ENCODE measurements at regions not wholly inside any gene's neighbourhood (a gene's known extent, or its start where the extent isn't known, plus 50 kb on each side); places are given as distances from the start of the nearest gene placed in this dataset.

DNA sequence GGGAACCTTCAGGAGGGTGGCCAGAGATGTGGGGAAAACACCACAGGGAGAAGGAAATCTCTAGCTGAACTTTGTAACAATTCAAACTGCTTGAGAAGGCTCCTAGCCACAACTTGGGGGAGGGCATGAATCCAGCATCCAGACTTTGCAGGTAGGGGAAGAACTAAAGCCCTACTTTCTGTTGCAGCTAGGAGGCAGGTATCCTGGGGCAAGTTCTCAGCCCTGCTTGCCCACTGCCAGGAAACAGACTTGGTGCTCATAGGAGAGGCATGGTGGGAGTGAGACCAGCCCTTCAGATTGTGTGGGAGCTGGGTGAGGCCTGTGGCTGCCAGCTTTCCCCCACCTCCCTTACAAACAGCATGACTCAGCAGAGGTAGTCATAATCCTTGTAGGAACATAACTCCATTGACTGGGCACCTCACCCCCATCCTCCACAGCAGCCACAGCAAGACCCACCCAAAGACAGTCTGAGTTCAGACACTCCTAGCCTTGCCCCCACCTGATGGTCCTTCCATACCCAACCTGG lies 209.5 kb upstream of the CPEB2 start:
- peaks cover 10% of the 10 kb centered on the region for H3K9me3 Mint-ChIP-seq
- H3K27me3 Mint-ChIP-seq: peaks cover 1% of the 10 kb centered on the region
- POLR2A ChIA-PET: no interaction called here
- peaks cover 1% of the 10 kb centered on the region for H3K36me3 Mint-ChIP-seq
- ATAC-seq (ENCODE audit: low read depth) (no peak), DNase-seq (no peak)
- no peak overlapping the region for H3K4me3 Mint-ChIP-seq
- no peak overlapping the region for H3K27ac Mint-ChIP-seq
- peaks cover 1% of the 10 kb centered on the region for H3K4me1 Mint-ChIP-seq

DNA sequence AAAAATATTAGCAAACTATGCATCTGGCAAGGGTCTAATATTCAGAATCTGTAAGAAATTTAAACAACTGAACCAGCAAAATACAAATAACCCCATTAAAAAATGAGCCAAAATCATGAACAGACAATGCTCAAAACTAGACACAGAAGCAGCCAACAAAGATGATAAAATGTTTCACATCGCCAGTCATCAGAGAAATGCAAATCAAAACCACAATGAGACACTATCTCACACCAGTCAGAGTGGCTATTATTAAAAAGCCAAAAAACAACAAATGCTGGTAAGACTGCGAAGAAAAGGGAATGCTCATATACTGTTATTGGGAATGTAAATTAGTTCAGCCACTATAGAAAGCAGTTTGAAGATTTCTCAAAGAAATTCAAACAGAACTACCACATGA lies 201.3 kb upstream of the CPEB2 start:
- DNase-seq: no peak
- peaks cover 10% of the 10 kb centered on the region for H3K9me3 Mint-ChIP-seq
- H3K36me3 Mint-ChIP-seq: no peaks in the 10 kb centered on the region
- no peak overlapping the region for H3K4me3 Mint-ChIP-seq
- no peak for ATAC-seq (ENCODE audit: low read depth)
- H3K27ac Mint-ChIP-seq: no peak overlapping the region
- H3K27me3 Mint-ChIP-seq: peaks cover 5% of the 10 kb centered on the region
- H3K4me1 Mint-ChIP-seq: no peaks in the 10 kb centered on the region
- POLR2A ChIA-PET: no interaction called here

DNA sequence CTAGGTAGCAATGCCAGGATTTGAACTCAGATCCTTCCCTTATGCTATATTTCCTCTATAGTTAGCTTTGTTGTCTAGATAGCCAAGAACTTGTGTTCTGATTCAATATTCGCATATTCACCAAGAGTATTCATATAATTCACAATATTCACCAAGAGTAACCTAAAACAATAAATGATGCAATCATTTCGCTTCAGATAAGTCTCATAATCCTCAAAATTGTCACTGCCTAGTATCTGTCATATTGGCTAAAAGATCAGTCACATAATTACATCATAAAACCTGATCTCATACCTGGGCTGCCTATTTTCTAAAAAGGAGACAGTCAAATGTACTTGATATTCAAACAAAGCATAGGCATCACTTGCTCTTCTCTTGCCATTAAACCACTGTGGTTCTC lies 199.7 kb upstream of the CPEB2 start:
- POLR2A ChIA-PET: no interaction called here
- DNase-seq (no peak), ATAC-seq (ENCODE audit: low read depth) (no peak)
- Mint-ChIP-seq H3K9me3 (peaks cover 9% of the 10 kb centered on the region), H3K36me3 (no peaks in the 10 kb centered on the region), H3K27me3 (peaks cover 5% of the 10 kb centered on the region), H3K4me1 (no peaks in the 10 kb centered on the region), H3K4me3 (no peak overlapping the region), H3K27ac (no peak overlapping the region)

DNA sequence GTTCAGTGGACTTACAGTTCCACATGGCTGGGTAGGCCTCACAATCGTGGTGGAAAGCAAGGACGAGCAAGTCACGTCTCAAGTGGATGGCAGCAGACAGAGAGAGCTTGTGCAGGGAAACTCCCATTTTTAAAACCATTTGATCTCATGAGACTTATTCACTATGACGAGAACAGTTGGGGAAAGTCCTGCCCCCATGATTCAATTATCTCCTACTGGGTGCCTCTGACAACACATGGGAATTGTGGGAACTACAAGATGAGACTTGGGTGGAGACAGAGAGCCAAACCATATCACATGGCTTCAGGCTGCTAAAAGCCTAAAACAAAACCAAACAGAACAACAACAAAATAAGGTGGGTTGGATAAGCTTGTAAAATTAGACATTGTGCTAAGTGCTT lies 194.4 kb upstream of the CPEB2 start:
- no peak overlapping the region for H3K4me3 Mint-ChIP-seq
- POLR2A ChIA-PET: no interaction called here

DNA sequence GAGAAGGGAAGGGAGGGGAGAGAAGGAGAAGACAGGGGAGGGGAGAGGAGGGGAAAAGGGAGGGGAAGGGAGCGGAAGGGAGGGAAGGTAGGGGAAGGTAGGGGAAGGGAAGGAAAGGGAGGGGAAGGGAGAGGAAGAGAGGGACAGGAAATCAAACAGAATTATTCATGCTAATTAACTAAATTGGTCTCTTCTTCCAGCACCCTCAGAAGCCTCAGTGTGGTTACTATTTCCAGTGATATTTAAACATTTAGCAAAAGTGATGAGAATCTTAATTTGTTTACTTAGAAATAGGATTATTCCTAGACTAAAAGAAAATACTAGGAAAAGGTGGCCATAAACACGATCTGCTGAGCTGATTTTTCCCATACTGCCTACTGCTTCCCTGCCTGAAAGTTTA lies 193.1 kb upstream of the CPEB2 start:
- Mint-ChIP-seq H3K27ac (no peak overlapping the region), H3K9me3 (peaks cover 6% of the 10 kb centered on the region), H3K36me3 (no peaks in the 10 kb centered on the region), H3K27me3 (peaks cover 6% of the 10 kb centered on the region), H3K4me3 (no peak overlapping the region), H3K4me1 (no peaks in the 10 kb centered on the region)
- ATAC-seq (ENCODE audit: low read depth) (no peak), DNase-seq (no peak)
- POLR2A ChIA-PET: no interaction called here

More for the DNA sequence above, 194.4 kb upstream of the CPEB2 start:
- Mint-ChIP-seq H3K36me3 (no peaks in the 10 kb centered on the region), H3K4me1 (no peaks in the 10 kb centered on the region), H3K27me3 (peaks cover 6% of the 10 kb centered on the region), H3K27ac (no peak overlapping the region), H3K9me3 (peaks cover 6% of the 10 kb centered on the region)
- ATAC-seq (ENCODE audit: low read depth) (no peak), DNase-seq (no peak)

DNA sequence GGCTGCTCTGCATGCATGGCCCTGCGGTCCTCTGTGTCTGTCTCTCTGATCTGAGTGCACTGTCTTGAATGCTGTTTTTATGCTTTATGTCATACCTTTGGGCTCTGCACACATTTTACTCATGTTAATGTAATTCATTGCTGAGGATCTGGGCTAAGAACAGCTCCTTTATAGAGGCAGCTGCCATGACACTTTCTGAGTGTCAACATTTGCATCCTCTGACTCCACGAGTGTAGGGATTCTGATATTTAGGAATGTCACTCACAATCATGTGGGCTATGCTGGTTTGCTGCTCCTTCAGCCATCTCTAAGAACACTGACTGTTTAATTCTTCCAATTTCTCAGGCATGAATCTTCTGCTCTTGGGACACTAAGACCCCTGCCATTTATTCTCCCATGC lies 192.2 kb upstream of the CPEB2 start:
- POLR2A ChIA-PET: no interaction called here
- Mint-ChIP-seq H3K27me3 (peaks cover 4% of the 10 kb centered on the region), H3K36me3 (no peaks in the 10 kb centered on the region), H3K9me3 (peaks cover 6% of the 10 kb centered on the region), H3K4me3 (no peak overlapping the region), H3K27ac (no peak overlapping the region), H3K4me1 (no peaks in the 10 kb centered on the region)
- DNase-seq (no peak), ATAC-seq (ENCODE audit: low read depth) (no peak)

DNA sequence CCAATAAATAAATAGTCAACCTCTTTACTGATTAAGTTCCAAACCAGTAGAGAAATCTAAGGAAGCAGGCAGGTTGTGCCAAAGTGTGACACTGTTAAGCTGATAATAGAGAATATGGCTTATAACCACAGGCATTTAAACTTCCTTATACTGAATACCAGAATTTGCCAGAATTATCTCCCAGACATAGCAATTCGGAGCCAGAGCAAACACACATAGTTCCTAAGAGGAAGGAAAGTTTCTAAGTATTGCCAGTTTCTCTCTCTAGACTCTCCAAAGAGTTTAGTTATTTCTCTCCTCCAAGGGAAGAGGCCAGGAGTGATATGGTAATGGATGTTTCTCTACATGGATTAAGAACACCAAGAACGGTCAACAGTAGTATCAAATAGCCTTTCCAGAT lies 191.7 kb upstream of the CPEB2 start:
- Mint-ChIP-seq H3K27ac (no peak overlapping the region), H3K9me3 (peaks cover 6% of the 10 kb centered on the region), H3K36me3 (no peaks in the 10 kb centered on the region), H3K4me1 (no peaks in the 10 kb centered on the region), H3K27me3 (peaks cover 4% of the 10 kb centered on the region), H3K4me3 (no peak overlapping the region)
- POLR2A ChIA-PET: no interaction called here
- DNase-seq (no peak), ATAC-seq (ENCODE audit: low read depth) (no peak)

DNA sequence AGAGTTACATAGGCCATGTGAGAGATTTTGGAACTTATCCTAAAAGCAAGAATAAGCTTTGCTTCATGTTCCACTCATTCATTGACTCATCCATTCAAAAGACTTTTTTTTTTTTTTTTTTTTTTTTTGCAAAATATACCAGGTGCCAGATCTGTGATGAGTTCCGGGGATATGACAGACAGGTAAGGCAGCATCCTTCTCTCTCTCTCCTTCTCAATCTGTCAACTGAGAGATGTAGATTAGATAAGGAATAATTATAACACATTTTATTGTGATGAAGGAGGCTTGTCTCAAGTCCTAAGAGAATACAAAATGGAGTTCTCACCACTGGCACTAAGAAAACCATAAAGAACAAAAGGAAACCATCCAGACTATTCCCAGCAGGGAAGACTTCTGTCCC lies 190.2 kb upstream of the CPEB2 start:
- Mint-ChIP-seq H3K27me3 (peaks cover 4% of the 10 kb centered on the region), H3K4me3 (no peak overlapping the region), H3K36me3 (no peaks in the 10 kb centered on the region), H3K27ac (no peak overlapping the region), H3K9me3 (peaks cover 6% of the 10 kb centered on the region), H3K4me1 (no peaks in the 10 kb centered on the region)
- DNase-seq: no peak
- POLR2A ChIA-PET: no interaction called here
- ATAC-seq (ENCODE audit: low read depth): no peak

DNA sequence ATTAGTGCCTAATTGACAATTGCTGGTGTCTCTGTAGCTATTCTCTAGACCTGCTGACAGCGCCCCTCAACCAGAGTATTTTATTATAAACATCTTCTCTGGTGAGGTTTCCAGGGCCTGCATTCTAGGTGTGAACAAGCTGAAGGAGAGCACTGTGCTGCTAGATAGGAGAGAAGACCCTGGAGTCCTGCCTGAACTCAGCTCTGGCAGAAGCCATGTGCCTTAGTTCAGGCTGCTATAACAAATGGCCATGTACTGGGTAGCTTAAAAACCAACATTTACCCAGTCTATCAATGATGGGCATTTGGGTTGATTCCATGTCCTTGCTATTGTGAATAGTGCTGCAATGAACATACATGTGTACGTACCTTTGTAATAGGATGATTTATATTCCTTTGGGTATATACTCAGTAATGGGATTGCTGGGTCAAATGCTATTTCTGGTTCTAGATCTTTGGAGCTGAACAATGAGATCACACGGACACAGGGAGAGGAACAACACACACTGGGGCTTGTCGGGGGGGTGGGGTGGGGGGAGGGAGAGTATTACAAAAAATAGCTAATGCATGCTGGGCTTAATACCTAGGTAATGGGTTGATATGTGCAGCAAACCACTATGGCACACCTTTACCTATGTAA lies 185.5 kb upstream of the CPEB2 start:
- ATAC-seq (ENCODE audit: low read depth) (no peak), DNase-seq (no peak)
- no peaks in the 10 kb centered on the region for H3K4me1 Mint-ChIP-seq
- no peak overlapping the region for H3K27ac Mint-ChIP-seq
- no peaks in the 10 kb centered on the region for H3K27me3 Mint-ChIP-seq
- H3K36me3 Mint-ChIP-seq: no peaks in the 10 kb centered on the region
- H3K9me3 Mint-ChIP-seq: peaks cover 2% of the 10 kb centered on the region
- H3K4me3 Mint-ChIP-seq: no peak overlapping the region
- POLR2A ChIA-PET: no interaction called here

DNA sequence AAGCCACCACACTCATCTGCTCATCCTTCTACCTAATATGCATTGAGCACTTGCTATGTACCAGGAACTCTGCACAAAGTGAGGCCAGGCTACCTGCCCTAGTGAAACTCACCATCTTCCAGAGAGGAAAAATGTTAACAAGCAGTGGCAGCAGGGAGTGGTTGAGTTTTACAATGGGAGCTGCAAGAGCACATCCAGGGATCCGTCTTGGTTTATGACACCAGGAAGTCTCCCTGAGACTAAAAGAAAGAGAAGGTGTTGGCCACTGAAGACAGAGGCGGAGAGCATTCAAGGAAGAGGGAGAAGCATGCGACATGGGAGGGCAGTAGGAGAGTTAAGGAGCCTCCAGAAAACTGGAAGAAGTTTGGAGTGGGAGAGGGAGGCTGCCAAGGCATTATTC lies 178.1 kb upstream of the CPEB2 start:
- H3K9me3 Mint-ChIP-seq: no peaks in the 10 kb centered on the region
- POLR2A ChIA-PET: no interaction called here
- H3K27me3 Mint-ChIP-seq: no peaks in the 10 kb centered on the region
- H3K4me1 Mint-ChIP-seq: no peaks in the 10 kb centered on the region
- H3K27ac Mint-ChIP-seq: no peak overlapping the region
- DNase-seq: no peak
- no peak for ATAC-seq (ENCODE audit: low read depth)
- H3K4me3 Mint-ChIP-seq: no peak overlapping the region
- no peaks in the 10 kb centered on the region for H3K36me3 Mint-ChIP-seq

DNA sequence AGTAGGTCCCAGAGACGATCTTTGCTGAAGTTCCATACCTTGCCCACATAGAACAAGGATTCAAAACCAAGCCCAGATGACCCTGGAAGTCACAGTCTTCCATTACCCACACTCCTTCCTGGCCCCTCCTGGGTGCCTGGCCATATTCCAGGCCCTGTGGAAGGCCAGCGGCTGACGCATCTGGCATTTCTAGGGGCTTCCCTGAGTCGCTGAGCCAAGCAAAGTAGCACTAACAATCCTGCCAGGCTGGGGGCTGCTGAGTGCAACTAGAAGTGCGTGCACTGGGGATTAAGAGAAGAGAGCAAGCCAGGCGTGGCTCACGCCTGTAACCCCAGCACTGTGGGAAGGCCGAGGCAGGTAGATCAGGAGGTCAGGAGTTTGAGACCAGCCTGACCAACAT lies 175.2 kb upstream of the CPEB2 start:
- no peaks in the 10 kb centered on the region for H3K9me3 Mint-ChIP-seq

DNA sequence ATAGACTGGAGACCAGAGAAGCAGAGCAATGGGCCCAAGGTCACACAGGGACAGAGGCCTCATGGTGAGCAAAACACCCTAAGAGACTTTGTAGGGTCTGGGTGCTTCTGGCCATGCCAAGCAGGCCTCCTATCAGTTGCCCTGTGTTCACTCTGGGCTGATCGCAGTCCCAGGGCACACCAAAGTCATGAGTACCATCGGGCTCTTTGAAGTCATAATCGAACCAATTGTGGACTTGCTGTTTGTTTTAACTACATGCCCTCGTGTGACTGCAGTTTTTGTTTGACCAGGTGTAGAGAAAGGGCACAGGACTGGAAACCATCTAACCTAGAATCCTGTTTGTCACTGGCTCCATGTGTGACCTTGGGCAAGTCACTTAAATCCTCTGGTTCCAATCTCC lies 172.5 kb upstream of the CPEB2 start:
- POLR2A ChIA-PET: no interaction called here
- ATAC-seq (ENCODE audit: low read depth) (no peak), DNase-seq (no peak)
- no peaks in the 10 kb centered on the region for H3K4me1 Mint-ChIP-seq
- H3K36me3 Mint-ChIP-seq: no peaks in the 10 kb centered on the region
- no peaks in the 10 kb centered on the region for H3K9me3 Mint-ChIP-seq
- no peak overlapping the region for H3K27ac Mint-ChIP-seq
- no peaks in the 10 kb centered on the region for H3K27me3 Mint-ChIP-seq
- no peak overlapping the region for H3K4me3 Mint-ChIP-seq

More for the DNA sequence above, 175.2 kb upstream of the CPEB2 start:
- POLR2A ChIA-PET: no interaction called here
- ATAC-seq (ENCODE audit: low read depth) (no peak), DNase-seq (no peak)
- no peaks in the 10 kb centered on the region for H3K27me3 Mint-ChIP-seq
- H3K4me1 Mint-ChIP-seq: no peaks in the 10 kb centered on the region
- H3K36me3 Mint-ChIP-seq: no peaks in the 10 kb centered on the region
- H3K4me3 Mint-ChIP-seq: no peak overlapping the region
- no peak overlapping the region for H3K27ac Mint-ChIP-seq

DNA sequence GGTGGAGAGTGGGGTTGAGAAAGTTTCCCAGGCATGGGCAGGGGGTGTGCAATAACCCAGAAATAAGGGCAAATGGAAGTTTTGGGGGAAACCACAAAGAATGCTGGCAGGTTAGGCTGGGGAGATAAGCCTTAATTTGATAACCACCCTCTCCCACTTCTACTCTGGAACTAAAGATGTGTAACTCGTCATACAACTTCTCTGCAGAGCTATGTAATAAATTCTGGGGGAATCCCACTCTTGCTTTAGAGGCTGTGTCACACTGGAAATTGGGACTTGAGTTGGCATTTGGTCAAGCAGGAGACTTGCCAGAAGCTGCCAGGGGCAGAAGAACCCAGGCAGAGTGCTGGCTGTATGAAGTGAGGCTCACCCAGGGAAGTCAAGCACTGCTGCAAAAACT lies 170.9 kb upstream of the CPEB2 start:
- POLR2A ChIA-PET: no interaction called here
- Mint-ChIP-seq H3K36me3 (no peaks in the 10 kb centered on the region), H3K27ac (no peak overlapping the region), H3K4me1 (no peaks in the 10 kb centered on the region), H3K27me3 (peaks cover 5% of the 10 kb centered on the region), H3K4me3 (no peak overlapping the region), H3K9me3 (peaks cover 3% of the 10 kb centered on the region)
- ATAC-seq (ENCODE audit: low read depth) (no peak), DNase-seq (no peak)

DNA sequence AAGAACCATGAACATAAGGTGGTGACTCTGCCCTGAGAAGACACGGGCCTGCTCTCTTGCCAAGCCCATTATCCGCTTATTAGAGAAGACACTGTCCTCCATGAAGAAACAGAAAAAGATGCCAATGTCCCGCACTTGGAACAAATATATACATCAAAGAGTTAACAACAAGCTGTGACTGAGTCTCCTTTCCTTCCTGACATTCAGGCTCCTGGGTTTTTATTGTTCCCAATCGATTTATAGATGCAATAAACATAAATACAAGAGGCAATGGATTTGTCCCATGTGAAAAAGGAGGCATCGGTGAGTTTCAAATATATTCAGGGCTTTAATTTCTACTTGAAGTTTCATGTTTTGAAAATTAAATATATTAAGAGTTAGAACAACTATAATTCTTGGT lies 169.2 kb upstream of the CPEB2 start:
- Mint-ChIP-seq H3K4me1 (no peaks in the 10 kb centered on the region), H3K9me3 (peaks cover 6% of the 10 kb centered on the region), H3K27ac (no peak overlapping the region), H3K36me3 (no peaks in the 10 kb centered on the region), H3K27me3 (peaks cover 5% of the 10 kb centered on the region), H3K4me3 (no peak overlapping the region)
- POLR2A ChIA-PET: no interaction called here
- ATAC-seq (ENCODE audit: low read depth) (no peak), DNase-seq (no peak)

DNA sequence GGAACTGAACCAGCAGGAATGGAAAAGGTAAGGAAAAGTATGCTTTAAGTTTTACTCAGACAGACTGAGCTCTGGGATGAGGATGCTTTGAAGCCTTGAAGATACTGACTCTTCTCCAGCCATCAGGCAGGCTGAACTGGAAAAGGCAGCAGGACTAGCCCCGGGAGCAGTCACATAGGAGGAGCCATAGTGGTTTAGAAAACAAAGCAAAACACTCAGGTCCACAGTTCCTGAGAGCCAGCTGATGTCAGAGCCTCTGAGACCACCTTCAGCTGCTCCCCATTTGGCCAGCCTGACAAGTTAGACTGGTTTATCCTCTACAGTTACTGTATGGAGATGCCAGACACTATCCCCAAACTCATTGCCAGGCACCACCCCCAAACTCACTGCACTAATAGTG lies 167.9 kb upstream of the CPEB2 start:
- H3K27ac Mint-ChIP-seq: no peak overlapping the region
- peaks cover 5% of the 10 kb centered on the region for H3K27me3 Mint-ChIP-seq
- POLR2A ChIA-PET: no interaction called here
- H3K36me3 Mint-ChIP-seq: no peaks in the 10 kb centered on the region
- ATAC-seq (ENCODE audit: low read depth) (no peak), DNase-seq (no peak)
- no peaks in the 10 kb centered on the region for H3K4me1 Mint-ChIP-seq
- no peak overlapping the region for H3K4me3 Mint-ChIP-seq
- peaks cover 6% of the 10 kb centered on the region for H3K9me3 Mint-ChIP-seq
